Vagina (tissue), 2 donors: ENCODE measurements at regions not wholly inside any gene's neighbourhood (a gene's known extent, or its start where the extent isn't known, plus 50 kb on each side); places are given as distances from the start of the nearest gene placed in this dataset.

Experiments
- DNase-seq, 2 donors: peaks; one replicate each; pipeline ENCODE4 v3.0.0-alpha.2; 2017; ENCODE audit errors: extremely low spot score in 2 of 2
- H3K27ac ChIP-seq: fragments of 200-600 bp; sonication (generic); one replicate; pipeline ENCODE4 v1.5.1; 2019
- H3K27me3 ChIP-seq: fragments of 200-600 bp; sonication (generic); one replicate; pipeline ENCODE4 v1.5.1; 2019
- H3K36me3 ChIP-seq, 2 donors: fragments of 200-600 bp; sonication (generic); one replicate each; pipeline ENCODE4 v1.5.1; 2017 to 2019
- H3K4me1 ChIP-seq: fragments of 200-600 bp; sonication (generic); one replicate; pipeline ENCODE4 v1.5.1; 2019
- H3K4me3 ChIP-seq, 2 donors: fragments of 200-600 bp; sonication (generic); 1 replicate in 1 of 2; 2 replicates in 1 of 2; pipeline ENCODE4 v1.5.1; 2016 to 2019
- H3K9me3 ChIP-seq: fragments of 200-600 bp; sonication (generic); one replicate; pipeline ENCODE4 v1.5.1; 2019
- POLR2A ChIP-seq, 2 donors: fragments of 450-650 bp; IDR thresholded peaks; one replicate each; pipeline ENCODE4 v1.6.1; 2017; ENCODE audit warnings: antibody characterized with exemption in 2 of 2, mild to moderate bottlenecking in 2 of 2, moderate library complexity in 2 of 2
- POLR2AphosphoS5 ChIP-seq, 2 donors: sonication (generic); formaldehyde crosslinking; IDR thresholded peaks; one replicate each; pipeline ENCODE4 v1.9.0; 2017; ENCODE audit warnings: antibody characterized with exemption in 2 of 2, mild to moderate bottlenecking in 2 of 2, low read depth in 1 of 2; ENCODE audit not compliant: insufficient read depth in 1 of 2
- intact Hi-C: fragments of 100-400 bp; cut with DNase I; formaldehyde crosslinking; loops from one replicate; pipeline ENCODE4 v1.15.1; 2023
- TF ChIP-seq, protein P1 (sequence below), 3 experiments: fragments of 450-650 bp in 2 of 3; fragments of 200-600 bp in 1 of 3; sonication (generic) in 1 of 3; IDR thresholded peaks; one replicate each; pipeline ENCODE4 v1.5.1; 2017 to 2019; ENCODE audit warnings: antibody characterized with exemption in 3 of 3, mild to moderate bottlenecking in 2 of 3, moderate library complexity in 2 of 3

DNA sequence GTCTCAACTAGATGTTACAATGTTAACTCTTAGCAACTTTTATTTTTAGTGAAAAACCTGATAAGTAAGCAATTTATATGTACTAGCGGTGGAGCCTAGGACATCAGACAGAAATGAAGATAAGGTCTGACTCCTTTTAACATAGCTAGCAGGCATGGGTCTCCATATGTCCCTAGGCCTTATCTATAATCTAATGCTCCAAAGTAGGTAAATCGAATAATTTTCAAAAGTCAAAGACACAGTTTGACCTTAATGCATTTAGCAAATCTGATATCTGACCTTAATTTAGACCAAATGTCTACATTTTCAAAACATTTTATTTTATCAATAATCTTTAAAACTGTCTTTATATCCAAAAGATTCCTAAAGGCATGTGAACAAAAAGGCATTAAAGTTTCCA, 305.0 kb upstream of the CCNH start:
- Histone ChIP-seq H3K4me3 (no peak overlapping the region), H3K9me3 (no peaks in the 10 kb centered on the region), H3K27me3 (no peaks in the 10 kb centered on the region), H3K36me3 (no peaks in the 10 kb centered on the region), H3K27ac (no peak overlapping the region), H3K4me1 (no peaks in the 10 kb centered on the region)
- DNase-seq, result no peak
- intact Hi-C loops, result no loop called here
- TF ChIP-seq POLR2A (IDR thresholded peaks at IDR 0.05) (no peak), POLR2AphosphoS5 (IDR thresholded peaks at IDR 0.05; ENCODE audit: insufficient read depth in 1 of 2, low read depth in 1 of 2) (no peak)
- TF ChIP-seq, protein P1, sequence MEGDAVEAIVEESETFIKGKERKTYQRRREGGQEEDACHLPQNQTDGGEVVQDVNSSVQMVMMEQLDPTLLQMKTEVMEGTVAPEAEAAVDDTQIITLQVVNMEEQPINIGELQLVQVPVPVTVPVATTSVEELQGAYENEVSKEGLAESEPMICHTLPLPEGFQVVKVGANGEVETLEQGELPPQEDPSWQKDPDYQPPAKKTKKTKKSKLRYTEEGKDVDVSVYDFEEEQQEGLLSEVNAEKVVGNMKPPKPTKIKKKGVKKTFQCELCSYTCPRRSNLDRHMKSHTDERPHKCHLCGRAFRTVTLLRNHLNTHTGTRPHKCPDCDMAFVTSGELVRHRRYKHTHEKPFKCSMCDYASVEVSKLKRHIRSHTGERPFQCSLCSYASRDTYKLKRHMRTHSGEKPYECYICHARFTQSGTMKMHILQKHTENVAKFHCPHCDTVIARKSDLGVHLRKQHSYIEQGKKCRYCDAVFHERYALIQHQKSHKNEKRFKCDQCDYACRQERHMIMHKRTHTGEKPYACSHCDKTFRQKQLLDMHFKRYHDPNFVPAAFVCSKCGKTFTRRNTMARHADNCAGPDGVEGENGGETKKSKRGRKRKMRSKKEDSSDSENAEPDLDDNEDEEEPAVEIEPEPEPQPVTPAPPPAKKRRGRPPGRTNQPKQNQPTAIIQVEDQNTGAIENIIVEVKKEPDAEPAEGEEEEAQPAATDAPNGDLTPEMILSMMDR (IDR thresholded peaks at IDR 0.05), result no peak

DNA sequence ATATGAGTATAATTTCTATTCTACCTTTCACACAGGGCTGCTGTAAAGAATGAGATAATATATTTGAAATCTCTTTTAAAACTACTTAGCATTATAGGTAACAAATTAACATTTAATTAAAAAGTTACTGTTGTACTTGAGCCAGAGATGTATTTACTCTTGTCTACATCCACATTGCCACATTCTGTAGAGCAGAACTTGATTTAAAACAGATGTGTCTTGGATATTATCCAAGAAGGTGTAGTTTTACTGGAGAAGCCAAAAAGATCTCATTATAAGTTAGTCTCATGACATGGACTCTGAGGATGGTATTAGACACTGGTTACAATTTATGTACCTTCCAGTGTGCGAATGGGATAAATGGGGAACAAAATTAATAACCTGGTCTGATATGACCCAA, 293.1 kb upstream of the CCNH start:
- Histone ChIP-seq H3K9me3 (no peaks in the 10 kb centered on the region), H3K36me3 (no peaks in the 10 kb centered on the region), H3K27ac (no peak overlapping the region), H3K4me1 (no peaks in the 10 kb centered on the region), H3K4me3 (no peak overlapping the region), H3K27me3 (no peaks in the 10 kb centered on the region)
- TF ChIP-seq POLR2A (IDR thresholded peaks at IDR 0.05) (no peak), POLR2AphosphoS5 (IDR thresholded peaks at IDR 0.05; ENCODE audit: insufficient read depth in 1 of 2, low read depth in 1 of 2) (no peak)
- TF ChIP-seq, protein P1 (IDR thresholded peaks at IDR 0.05), result no peak
- intact Hi-C loops, result no loop called here
- no peak for DNase-seq

GRCh38 chr5:87686975-87687374, 274.2 kb upstream of the CCNH start:
- intact Hi-C loops, result no loop called here
- Histone ChIP-seq H3K4me3 (no peak overlapping the region), H3K27ac (no peak overlapping the region), H3K36me3 (no peaks in the 10 kb centered on the region), H3K9me3 (no peaks in the 10 kb centered on the region), H3K27me3 (no peaks in the 10 kb centered on the region), H3K4me1 (no peaks in the 10 kb centered on the region)
- DNase-seq, result no peak
- TF ChIP-seq POLR2AphosphoS5 (IDR thresholded peaks at IDR 0.05; ENCODE audit: insufficient read depth in 1 of 2, low read depth in 1 of 2), result no peak
- TF ChIP-seq POLR2A (IDR thresholded peaks at IDR 0.05), result no peak
- TF ChIP-seq, protein P1 (IDR thresholded peaks at IDR 0.05), result no peak

GRCh38 chr5:87686018-87686417, 273.3 kb upstream of the CCNH start:
- TF ChIP-seq, protein P1 (IDR thresholded peaks at IDR 0.05), result no peak
- TF ChIP-seq POLR2A (IDR thresholded peaks at IDR 0.05), result no peak
- no peak for TF ChIP-seq POLR2AphosphoS5 (IDR thresholded peaks at IDR 0.05; ENCODE audit: insufficient read depth in 1 of 2, low read depth in 1 of 2)
- Histone ChIP-seq H3K4me1 (no peaks in the 10 kb centered on the region), H3K36me3 (no peaks in the 10 kb centered on the region), H3K27ac (no peak overlapping the region), H3K27me3 (no peaks in the 10 kb centered on the region), H3K9me3 (no peaks in the 10 kb centered on the region), H3K4me3 (no peak overlapping the region)
- intact Hi-C loops, result no loop called here
- DNase-seq, result no peak

DNA sequence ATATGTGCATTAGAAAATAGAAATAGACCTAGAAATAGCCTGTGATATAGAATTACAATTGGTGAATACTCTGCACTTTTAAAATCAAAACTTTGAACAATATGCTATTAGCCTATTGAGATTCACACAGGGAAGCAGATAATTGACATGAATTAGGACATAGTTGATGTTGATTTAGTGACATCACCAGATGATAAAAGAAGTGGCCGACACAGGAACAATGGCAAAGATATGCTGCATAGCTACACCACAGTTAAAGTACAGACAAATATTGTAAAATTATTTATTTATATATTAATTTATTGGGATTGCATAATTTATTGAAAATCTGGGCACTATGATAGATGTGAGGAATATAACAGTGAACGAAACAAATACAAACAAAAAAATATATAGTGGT, 261.5 kb upstream of the CCNH start:
- Histone ChIP-seq H3K4me1 (no peaks in the 10 kb centered on the region), H3K4me3 (no peak overlapping the region), H3K36me3 (no peaks in the 10 kb centered on the region), H3K9me3 (no peaks in the 10 kb centered on the region), H3K27me3 (no peaks in the 10 kb centered on the region), H3K27ac (no peak overlapping the region)
- DNase-seq, result no peak
- TF ChIP-seq, protein P1 (IDR thresholded peaks at IDR 0.05), result no peak
- TF ChIP-seq POLR2AphosphoS5 (IDR thresholded peaks at IDR 0.05; ENCODE audit: insufficient read depth in 1 of 2, low read depth in 1 of 2), result no peak
- no peak for TF ChIP-seq POLR2A (IDR thresholded peaks at IDR 0.05)
- intact Hi-C loops, result no loop called here
